Nucleus accumbens (tissue), 56 donors: ENCODE measurements at regions not wholly inside any gene's neighbourhood (a gene's known extent, or its start where the extent isn't known, plus 50 kb on each side); places are given as distances from the start of the nearest gene placed in this dataset.
"Not testable (repeated sequence)": the region's sequence is repeated elsewhere in the genome, so short reads cannot be mapped to it uniquely, and the experiment has no call there.

Source experiments
- DNase-seq, 56 donors: peaks; one replicate each; lab custom pipeline; 2025; lab: John Stamatoyannopoulos, UW

GRCh38 chr3:107909583-107909982 lies 181.2 kb downstream of the CD47 start:
- not testable (repeated sequence) for DNase-seq

- no peak for DNase-seq
Observed at GRCh38 chr3:107907996-107908395, 182.8 kb downstream of the CD47 start.

DNA sequence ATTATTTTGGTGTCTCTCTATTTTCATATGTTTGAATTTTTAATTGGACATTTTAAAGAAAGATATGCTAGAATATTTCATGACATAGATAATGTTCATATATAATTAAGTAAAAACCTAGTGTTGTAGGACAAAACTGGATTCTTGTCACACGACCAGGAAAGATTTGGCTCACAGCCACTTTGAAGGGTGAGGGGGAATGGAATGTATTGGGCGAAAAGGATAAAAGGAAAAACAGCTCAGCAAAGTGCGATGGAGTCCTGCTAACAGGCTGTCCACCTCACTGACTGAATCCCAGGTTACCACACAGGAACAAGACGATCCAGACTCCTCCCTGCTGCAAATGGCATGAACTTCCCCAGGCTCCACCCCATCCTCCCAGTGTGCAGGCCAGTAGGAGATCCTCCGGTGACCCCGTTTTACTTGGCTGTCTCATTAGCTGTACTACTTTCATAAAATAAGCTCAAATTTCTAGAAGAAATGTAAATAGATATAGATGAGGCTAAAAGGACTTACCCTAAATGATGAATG lies 186.2 kb downstream of the CD47 start:
- DNase-seq: no peak

DNA sequence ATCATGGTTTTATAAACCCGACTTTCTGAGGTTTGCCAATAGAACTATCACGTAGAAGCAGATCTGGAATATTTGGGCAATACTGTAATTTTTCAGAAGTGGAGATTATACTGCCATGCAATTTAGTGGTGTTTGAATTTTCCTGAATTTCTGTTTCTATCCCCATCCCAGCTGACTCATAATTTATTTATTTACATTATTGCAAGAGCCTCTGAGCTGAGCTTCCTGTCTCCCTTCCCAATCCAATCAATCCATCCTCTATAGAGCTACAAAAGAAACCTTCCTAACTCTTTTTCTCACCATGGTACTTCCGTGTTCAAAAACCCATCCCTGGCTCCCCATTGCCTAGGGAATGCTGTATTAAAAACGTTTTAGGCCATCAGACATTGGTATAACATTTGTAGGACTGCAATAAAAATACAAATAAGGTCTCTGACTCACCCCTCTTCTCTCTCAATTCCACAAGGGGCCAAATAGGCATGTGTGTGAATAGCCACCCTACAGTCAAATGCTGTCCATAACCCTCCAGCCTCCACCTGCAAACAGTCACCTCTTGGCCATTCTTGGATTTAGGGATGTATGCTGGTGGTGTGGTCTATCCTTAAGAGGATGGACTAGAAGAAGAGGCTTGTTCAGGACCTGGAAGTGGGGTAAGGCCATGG lies 190.7 kb downstream of the CD47 start:
- DNase-seq: no peak

GRCh38 chr3:107897471-107898061 lies 193.3 kb downstream of the CD47 start:
- no peak for DNase-seq

- no peak for DNase-seq
Observed at GRCh38 chr3:107894998-107895397, 195.8 kb downstream of the CD47 start.

DNA sequence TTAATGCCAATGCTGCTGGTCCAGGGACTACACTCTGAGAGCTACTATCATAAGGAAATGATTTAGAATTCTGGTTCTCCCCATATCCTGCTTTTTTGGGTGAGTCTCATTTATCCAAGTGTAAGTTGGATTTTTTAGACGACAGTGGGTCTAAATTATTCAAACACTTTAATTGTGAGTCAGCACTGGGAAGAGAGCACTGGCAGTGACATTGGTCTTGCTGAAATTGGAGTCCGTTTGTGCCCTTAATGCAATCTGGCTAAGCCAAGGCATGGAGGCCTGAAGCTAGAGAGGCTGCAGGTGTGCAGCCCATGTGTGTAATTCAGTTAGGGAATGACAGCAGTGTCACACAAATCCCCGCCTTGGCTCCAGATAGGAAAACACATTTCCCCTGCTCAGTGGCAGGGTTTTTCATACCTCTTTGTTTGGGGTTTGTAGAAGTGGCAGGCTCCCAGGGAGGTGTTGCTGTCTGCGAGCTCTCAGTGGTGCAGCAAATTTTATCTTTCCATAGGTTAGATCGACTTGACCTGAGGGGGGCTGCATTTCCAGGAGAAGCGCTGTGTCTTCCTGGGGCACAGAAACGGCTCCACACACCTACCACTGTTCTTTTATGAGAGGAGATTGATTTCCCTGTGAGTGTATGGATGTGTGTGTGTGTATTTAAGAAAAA lies 197.7 kb downstream of the CD47 start:
- DNase-seq: no peak

GRCh38 chr3:107884719-107885460 lies 205.9 kb downstream of the CD47 start:
- no peak for DNase-seq

DNA sequence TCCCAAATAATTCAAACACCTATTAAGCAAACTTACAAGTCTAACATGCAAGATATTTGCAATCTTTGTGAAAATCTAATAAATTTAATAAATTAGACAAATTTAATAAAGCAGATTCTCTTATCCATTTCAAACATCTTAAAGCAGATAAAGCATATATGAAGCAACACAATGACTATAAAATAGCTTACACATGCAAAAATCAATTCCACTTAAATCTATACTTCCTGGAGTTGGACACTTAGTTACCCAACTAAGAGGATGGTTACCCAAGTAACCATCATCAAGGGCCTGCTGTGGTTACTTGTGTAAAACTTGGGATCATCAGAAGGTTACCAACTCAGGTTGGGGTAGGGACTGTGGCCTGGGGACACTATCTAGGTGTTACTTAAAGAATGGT lies 206.8 kb downstream of the CD47 start:
- no peak for DNase-seq

GRCh38 chr3:107882881-107883280 lies 207.9 kb downstream of the CD47 start:
- DNase-seq: no peak

GRCh38 chr3:107882261-107882660 lies 208.6 kb downstream of the CD47 start:
- no peak for DNase-seq

DNA sequence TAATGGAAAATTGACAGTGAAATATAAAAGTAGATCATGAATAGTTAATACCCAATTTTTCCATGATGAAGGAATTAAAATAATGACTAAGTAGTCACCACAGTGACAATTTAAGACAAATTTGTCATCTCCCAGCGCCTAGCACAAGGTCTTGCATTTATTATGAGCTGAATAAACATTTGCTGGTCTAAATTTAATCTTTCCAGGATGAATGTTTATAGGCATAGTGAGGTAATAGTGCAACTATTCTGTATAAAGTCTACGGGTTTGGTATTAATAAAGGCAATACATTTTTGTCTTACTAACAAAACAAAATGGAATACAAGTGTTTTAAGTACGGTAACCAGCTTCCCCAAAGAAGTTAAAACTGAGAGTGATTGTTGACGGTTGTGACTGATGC lies 209.3 kb downstream of the CD47 start:
- DNase-seq: no peak

DNA sequence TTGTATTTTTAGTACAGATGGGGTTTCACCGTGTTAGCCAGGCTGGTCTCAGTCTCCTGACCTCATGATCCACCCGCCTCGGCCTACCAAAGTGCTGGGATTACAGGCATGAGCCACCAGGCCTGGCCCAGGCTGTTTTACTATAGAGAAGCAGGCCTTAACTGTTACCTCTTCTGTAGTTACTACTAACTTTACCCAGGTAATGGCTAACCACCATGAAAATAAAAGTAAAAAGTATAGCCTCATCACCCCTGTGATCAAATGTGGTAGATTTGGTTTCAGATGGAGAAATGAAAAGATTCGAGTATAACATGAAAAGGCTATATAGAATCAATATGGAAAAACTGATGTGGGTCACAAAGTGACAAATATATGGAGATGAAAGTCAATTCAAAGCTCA lies 210.1 kb downstream of the CD47 start:
- DNase-seq: no peak

DNA sequence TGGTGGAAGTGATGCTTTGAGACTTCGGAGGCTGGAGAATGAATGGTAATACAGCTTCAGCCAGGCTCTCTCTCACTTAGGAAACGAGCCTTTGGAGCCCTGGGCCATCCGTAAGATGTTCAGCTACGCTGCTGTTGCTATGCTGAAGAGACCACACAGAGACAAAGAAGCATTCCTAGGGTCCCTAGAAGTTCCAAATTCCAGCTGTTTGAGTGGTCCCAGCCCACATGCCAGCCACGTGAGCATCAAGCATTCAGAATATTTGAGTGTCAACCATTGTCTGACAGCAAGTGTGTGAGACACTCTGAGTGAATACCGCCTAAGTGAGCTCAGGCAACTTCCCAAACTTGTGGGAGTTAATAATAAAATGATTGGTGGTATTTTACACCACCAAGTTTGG lies 212.9 kb downstream of the CD47 start:
- DNase-seq: no peak

DNA sequence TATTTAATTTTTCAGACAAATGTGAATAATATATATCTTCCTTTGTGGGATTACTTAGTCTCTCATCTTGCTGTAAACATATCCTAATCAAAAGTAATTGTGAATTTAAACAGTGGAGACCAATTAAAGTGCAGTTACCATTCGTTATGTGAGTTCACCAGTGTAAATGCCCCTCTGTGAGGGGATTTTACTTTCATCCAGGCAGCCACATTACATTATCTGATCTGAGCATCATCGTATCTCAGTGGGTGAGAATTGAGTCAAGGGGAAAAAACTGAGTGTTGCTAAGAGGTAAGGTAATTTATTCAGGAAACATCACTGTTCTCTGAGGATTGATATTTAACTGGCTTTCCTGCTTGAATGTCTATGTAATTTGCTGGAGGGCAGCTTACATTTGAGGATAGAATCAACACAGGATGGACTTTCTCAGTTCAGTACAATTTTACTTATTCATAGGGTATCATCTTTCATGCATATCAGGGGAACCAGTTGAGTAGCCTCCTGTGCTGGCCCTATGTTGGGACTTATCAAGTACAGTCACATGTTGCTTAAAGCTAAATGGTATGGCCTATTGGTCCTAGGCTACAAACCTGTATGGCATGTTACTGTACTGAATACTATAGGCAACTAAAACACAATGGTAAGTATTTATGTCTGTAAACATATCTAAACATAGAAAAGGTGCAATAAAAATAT lies 219.7 kb downstream of the CD47 start:
- DNase-seq: no peak

- DNase-seq: no peak
Observed at GRCh38 chr3:107870096-107870495, 220.7 kb downstream of the CD47 start.

GRCh38 chr3:107868449-107868848 lies 222.4 kb downstream of the CD47 start:
- no peak for DNase-seq

GRCh38 chr3:107861904-107862303 lies 228.9 kb downstream of the CD47 start:
- DNase-seq: no peak

GRCh38 chr3:107861422-107861821 lies 229.4 kb downstream of the CD47 start:
- no peak for DNase-seq
